ENCODE measurements at regions not wholly inside any gene's neighbourhood (a gene's known extent, or its start where the extent isn't known, plus 50 kb on each side); places are given as distances from the start of the nearest gene placed in this dataset.

DNA sequence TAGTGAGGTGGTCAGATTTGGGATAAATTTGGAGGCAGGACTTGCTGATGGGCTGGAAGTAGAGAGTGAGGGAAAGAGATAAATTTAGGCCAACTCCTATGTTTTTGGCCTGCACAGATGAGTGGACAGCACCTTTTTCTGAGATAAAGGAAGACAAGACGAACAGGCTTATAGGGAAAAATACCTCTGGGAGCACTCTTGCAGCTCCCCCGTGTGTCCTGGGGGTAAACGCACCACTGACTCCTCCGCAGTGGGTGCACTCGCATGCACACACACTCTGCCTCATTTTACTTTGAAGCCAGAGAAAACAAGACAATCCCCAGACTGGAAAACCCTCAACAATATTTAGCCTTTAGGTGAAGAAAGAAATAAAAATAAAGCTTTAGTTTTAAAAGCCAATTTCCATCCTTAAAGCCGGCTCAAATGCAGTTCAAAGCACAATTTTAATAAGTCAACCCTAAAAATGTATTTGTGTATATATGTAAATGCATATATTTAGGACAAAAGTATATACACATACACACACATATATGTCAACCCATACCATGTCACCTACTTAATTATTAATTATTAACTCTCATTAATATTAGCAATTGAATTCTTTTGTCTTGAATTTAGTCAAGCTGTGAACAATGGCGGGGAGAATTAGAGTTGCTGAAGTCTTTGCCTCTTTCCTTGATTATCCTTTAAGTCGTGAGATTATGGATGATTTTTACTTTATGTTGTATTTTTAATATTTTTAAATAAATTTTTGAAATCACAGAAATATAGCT, 341.8 kb downstream of the ZNF326 start:
- DNase-seq (ENCODE audit: extremely low read depth, low read depth) = no peak
- H3K4me3 ChIP-seq (replicated peaks; ENCODE audit: low read depth, low read length) = no peak overlapping the region
- TF ChIP-seq, protein P1, sequence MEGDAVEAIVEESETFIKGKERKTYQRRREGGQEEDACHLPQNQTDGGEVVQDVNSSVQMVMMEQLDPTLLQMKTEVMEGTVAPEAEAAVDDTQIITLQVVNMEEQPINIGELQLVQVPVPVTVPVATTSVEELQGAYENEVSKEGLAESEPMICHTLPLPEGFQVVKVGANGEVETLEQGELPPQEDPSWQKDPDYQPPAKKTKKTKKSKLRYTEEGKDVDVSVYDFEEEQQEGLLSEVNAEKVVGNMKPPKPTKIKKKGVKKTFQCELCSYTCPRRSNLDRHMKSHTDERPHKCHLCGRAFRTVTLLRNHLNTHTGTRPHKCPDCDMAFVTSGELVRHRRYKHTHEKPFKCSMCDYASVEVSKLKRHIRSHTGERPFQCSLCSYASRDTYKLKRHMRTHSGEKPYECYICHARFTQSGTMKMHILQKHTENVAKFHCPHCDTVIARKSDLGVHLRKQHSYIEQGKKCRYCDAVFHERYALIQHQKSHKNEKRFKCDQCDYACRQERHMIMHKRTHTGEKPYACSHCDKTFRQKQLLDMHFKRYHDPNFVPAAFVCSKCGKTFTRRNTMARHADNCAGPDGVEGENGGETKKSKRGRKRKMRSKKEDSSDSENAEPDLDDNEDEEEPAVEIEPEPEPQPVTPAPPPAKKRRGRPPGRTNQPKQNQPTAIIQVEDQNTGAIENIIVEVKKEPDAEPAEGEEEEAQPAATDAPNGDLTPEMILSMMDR (IDR thresholded peaks at IDR 0.05; ENCODE audit: low read depth, low read length, missing control alignments) = no peak

DNA sequence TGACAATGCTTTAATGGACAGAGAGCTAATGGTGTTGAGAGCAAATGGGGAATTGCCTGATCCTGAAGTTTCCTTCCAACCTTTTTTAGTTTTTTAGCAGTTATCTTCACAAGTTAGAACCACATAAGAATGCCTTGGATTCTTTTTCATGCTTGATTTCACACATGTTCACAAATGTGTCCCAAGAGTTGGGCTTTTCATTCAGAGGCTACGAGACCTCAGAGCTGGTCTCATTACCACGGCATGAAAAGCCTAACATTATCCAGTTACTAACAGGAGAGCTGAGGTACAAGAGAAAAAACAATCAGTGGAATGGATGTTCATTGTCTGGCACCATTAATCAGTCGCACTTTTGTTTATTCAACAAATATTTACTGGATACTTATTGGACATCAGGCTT, 340.6 kb downstream of the ZNF326 start:
- TF ChIP-seq, protein P1 (IDR thresholded peaks at IDR 0.05; ENCODE audit: low read depth, low read length, missing control alignments) = no peak
- no peak for DNase-seq (ENCODE audit: extremely low read depth, low read depth)
- H3K4me3 ChIP-seq (replicated peaks; ENCODE audit: low read depth, low read length) = no peak overlapping the region

DNA sequence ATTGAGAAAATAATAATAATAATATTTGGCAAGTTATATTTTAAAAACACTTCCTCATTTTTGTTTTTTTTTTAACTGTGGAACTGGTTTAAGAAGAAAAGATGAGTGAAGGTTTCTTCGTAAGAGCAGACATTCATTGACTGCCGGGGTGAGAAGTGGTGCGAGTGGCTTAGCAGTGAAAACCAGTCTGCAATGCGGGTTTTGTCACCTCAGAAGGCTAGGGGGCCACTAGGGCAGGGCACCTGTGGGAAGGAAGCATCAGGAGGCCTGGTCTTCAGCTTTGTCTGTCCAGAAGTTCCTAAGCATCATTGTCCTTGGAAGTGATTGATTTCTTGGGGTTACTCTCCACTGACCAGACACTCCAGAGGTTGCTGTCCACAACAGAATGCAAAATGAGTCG, 339.2 kb downstream of the ZNF326 start:
- TF ChIP-seq, protein P1 (IDR thresholded peaks at IDR 0.05; ENCODE audit: low read depth, low read length, missing control alignments) = no peak
- no peak for DNase-seq (ENCODE audit: extremely low read depth, low read depth)
- no peak overlapping the region for H3K4me3 ChIP-seq (replicated peaks; ENCODE audit: low read depth, low read length)

DNA sequence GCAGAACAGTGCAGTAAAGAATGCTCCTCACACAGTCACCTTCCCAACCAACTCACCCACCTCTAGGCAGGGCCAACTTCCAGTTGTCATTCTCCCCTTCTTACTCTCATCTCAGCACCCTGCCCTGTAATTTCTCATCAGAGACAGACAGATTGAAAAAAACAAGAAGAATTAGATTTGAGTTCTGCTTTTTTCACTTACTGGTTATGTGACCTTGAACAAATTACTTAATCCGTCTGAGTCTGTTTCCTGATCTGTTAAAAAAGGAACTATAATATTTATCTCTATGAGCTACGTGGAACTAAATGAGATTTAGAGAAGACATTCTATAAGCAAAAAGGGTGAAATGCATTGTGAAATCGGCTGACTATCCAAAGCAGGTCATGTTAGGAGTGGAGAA, 330.3 kb downstream of the ZNF326 start:
- DNase-seq (ENCODE audit: extremely low read depth, low read depth) = no peak
- TF ChIP-seq, protein P1 (IDR thresholded peaks at IDR 0.05; ENCODE audit: low read depth, low read length, missing control alignments) = no peak
- no peak overlapping the region for H3K4me3 ChIP-seq (replicated peaks; ENCODE audit: low read depth, low read length)

DNA sequence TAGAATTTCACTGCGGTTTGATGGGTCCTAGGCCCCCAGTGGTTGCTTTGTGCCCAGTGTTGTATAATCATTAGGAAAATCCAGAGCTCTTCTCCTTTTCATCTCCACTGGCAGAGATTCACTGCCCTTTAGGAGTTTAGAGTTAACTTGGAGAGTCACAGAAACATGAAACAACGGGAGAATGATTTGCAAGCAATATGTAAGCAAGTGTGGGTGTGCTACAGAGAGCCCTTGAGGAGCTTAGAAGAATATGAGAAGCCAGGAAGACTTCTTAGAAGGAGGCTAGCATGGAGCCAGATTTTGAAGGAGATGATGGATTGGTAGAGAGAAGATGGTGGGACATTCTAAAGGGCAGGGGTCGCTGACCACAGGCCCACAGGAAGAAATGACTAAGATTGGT, 327.3 kb downstream of the ZNF326 start:
- H3K4me3 ChIP-seq (replicated peaks; ENCODE audit: low read depth, low read length) = no peak overlapping the region
- TF ChIP-seq, protein P1 (IDR thresholded peaks at IDR 0.05; ENCODE audit: low read depth, low read length, missing control alignments) = no peak
- DNase-seq (ENCODE audit: extremely low read depth, low read depth) = no peak

DNA sequence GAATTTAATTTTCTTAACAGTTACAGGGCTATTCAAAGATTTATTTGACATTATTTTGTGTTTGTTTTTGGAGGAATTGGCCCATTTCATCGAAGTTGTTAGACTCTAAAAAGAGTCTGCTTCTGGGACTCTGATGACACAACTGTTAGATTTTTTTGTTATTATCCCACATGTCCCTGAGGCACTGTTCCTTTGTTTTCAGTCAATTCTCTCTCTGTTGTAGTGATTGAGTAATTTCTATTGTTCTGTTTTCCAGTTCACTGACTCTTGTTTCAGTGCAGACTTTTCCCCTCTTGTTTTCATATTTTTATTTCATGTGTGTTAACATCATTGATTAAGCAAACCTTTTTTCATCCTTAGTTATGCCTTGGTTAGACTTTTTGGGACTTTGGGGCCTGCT, 325.0 kb downstream of the ZNF326 start:
- H3K4me3 ChIP-seq (replicated peaks; ENCODE audit: low read depth, low read length) = no peak overlapping the region
- DNase-seq (ENCODE audit: extremely low read depth, low read depth) = no peak
- TF ChIP-seq, protein P1 (IDR thresholded peaks at IDR 0.05; ENCODE audit: low read depth, low read length, missing control alignments) = no peak

DNA sequence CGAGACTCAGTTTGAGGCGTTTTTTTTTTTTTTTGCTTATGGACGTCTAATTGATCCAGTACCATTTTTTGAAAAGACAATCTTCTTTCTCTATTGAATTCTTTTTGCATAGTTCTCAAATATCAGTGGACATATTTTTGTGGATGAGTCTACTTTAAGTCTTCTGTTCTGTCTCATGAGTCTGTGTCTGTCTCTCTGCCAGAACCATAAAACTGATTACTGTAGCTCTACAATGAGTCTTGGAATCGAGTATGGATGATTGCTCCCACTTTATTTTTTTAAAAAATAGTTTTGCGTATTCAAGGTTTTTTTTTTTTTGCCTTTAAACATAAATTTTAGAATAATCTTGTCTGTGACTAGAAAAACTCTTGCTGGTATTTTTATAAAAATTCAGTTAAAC, 323.5 kb downstream of the ZNF326 start:
- no peak for DNase-seq (ENCODE audit: extremely low read depth, low read depth)
- TF ChIP-seq, protein P1 (IDR thresholded peaks at IDR 0.05; ENCODE audit: low read depth, low read length, missing control alignments) = no peak
- no peak overlapping the region for H3K4me3 ChIP-seq (replicated peaks; ENCODE audit: low read depth, low read length)

Data from HFF-Myc (cell line).